Spleen (tissue), 7 donors: ENCODE measurements at regions not wholly inside any gene's neighbourhood (a gene's known extent, or its start where the extent isn't known, plus 50 kb on each side); places are given as distances from the start of the nearest gene placed in this dataset.

ENCODE experiments used
- POLR2A ChIP-seq, 3 donors: fragments of 450-650 bp; IDR thresholded peaks; one replicate each; pipeline ENCODE4 v1.5.1; 2017; ENCODE audit warnings: antibody characterized with exemption in 3 of 3, mild to moderate bottlenecking in 1 of 3
- POLR2AphosphoS5 ChIP-seq, 3 donors: sonication (generic); formaldehyde crosslinking; IDR thresholded peaks; one replicate each; pipeline ENCODE4 v1.5.1; 2017; ENCODE audit warnings: antibody characterized with exemption in 3 of 3
- TF ChIP-seq, protein P1 (sequence below), 11 experiments: fragments of 200-600 bp in 7 of 11; fragments of 450-650 bp in 4 of 11; sonication (generic) in 4 of 11; IDR thresholded peaks in 8 of 11; conservative IDR thresholded peaks in 3 of 11; 1 replicate in 7 of 11; 2 replicates in 4 of 11; pipeline versions ENCODE4 v1.4.0 to v1.8.0; 2016 to 2021; ENCODE audit warnings: antibody characterized with exemption in 11 of 11, inconsistent platforms in 4 of 11, mild to moderate bottlenecking in 1 of 11
- donor health status: DM: no; HTN: no; CAD: no; lungs with moderate emphysema.
- donor health status: DM: no; HTN: no; CAD: no.
- donor health status: DM: no; HTN: no; CAD: no.

DNA sequence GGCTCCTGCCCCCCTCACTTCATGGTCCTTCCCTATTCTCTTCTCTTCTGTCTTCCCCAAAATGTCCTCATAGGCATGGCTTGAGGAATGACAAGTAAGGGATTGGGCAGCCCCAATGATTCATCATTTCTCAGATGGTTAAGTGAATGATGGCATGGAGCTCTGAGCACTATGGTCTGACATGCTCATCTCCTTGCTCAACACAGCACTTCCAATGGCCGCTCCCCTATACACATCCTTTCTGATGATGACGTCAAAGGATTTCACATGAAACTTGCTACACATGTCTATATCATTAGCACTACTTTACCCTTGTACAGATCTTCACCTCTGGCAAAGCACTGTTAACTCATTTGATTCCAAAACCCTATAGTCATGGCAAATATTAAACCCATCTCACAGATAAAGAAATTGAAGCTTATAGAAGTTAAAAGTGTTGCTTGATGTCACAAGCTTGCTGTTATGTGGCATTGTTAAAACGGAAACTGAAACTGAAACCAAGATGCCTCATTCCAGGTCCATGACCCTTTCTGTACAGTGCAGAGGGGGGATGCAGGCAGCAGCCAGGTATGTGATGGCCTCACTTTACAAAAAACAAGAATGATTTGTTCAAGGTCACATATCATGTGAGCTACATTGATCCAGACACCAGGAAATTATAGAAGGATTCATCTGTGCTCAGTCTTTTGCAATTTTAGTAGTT lies 90.0 kb upstream of the PLXNA4 start:
- TF ChIP-seq, protein P1, sequence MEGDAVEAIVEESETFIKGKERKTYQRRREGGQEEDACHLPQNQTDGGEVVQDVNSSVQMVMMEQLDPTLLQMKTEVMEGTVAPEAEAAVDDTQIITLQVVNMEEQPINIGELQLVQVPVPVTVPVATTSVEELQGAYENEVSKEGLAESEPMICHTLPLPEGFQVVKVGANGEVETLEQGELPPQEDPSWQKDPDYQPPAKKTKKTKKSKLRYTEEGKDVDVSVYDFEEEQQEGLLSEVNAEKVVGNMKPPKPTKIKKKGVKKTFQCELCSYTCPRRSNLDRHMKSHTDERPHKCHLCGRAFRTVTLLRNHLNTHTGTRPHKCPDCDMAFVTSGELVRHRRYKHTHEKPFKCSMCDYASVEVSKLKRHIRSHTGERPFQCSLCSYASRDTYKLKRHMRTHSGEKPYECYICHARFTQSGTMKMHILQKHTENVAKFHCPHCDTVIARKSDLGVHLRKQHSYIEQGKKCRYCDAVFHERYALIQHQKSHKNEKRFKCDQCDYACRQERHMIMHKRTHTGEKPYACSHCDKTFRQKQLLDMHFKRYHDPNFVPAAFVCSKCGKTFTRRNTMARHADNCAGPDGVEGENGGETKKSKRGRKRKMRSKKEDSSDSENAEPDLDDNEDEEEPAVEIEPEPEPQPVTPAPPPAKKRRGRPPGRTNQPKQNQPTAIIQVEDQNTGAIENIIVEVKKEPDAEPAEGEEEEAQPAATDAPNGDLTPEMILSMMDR (IDR thresholded peaks at IDR 0.05 in 8 of 11, conservative IDR thresholded peaks at IDR 0.05 in 3 of 11): no peak
- no peak for TF ChIP-seq POLR2A (IDR thresholded peaks at IDR 0.05)
- no peak for TF ChIP-seq POLR2AphosphoS5 (IDR thresholded peaks at IDR 0.05)
